Upper lobe of left lung (tissue), 4 donors: ENCODE measurements at regions not wholly inside any gene's neighbourhood (a gene's known extent, or its start where the extent isn't known, plus 50 kb on each side); places are given as distances from the start of the nearest gene placed in this dataset.

ENCODE experiments used
- POLR2A ChIP-seq, 4 donors: fragments of 450-650 bp; IDR thresholded peaks; one replicate each; pipeline ENCODE4 v1.5.1; 2016 to 2017; ENCODE audit warnings: antibody characterized with exemption in 4 of 4, mild to moderate bottlenecking in 2 of 4
- TF ChIP-seq, protein P1 (sequence below), 6 experiments: fragments of 450-650 bp in 4 of 6; fragments of 200-600 bp in 2 of 6; sonication (generic) in 2 of 6; IDR thresholded peaks; one replicate each; pipeline ENCODE4 v1.5.1; 2016 to 2019; ENCODE audit warnings: antibody characterized with exemption in 6 of 6

DNA sequence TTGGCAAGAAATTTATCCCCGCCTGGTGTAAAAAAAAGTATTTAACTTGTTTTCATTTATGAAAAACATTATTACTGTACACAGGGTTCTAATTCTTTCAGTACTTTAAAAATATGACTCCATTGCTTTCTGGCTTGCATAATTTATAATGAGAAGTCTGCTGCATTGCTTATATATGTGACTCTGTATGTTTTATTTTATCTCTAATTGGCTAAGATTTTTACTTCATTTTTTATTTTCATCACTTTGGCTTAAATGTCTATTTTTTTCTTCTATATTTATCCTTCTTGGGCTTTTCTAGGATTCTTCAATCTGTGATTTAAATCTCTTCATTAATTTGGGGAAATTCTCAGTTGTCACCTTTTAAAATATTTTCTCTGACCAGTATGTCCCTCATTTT is 636.6 kb upstream of the NR2F2 start:
- TF ChIP-seq POLR2A (IDR thresholded peaks at IDR 0.05), result no peak
- TF ChIP-seq, protein P1, sequence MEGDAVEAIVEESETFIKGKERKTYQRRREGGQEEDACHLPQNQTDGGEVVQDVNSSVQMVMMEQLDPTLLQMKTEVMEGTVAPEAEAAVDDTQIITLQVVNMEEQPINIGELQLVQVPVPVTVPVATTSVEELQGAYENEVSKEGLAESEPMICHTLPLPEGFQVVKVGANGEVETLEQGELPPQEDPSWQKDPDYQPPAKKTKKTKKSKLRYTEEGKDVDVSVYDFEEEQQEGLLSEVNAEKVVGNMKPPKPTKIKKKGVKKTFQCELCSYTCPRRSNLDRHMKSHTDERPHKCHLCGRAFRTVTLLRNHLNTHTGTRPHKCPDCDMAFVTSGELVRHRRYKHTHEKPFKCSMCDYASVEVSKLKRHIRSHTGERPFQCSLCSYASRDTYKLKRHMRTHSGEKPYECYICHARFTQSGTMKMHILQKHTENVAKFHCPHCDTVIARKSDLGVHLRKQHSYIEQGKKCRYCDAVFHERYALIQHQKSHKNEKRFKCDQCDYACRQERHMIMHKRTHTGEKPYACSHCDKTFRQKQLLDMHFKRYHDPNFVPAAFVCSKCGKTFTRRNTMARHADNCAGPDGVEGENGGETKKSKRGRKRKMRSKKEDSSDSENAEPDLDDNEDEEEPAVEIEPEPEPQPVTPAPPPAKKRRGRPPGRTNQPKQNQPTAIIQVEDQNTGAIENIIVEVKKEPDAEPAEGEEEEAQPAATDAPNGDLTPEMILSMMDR (IDR thresholded peaks at IDR 0.05), result no peak
